ENCODE measurements at regions not wholly inside any gene's neighbourhood (a gene's known extent, or its start where the extent isn't known, plus 50 kb on each side); places are given as distances from the start of the nearest gene placed in this dataset.

GRCh38 chr13:48798180-48798579 lies 144.5 kb downstream of the CYSLTR2 start:
- no peak for TF ChIP-seq ZNF253 (CRISPR knock-in tag; IDR thresholded peaks at IDR 0.05; ENCODE audit: borderline replicate concordance)
- TF ChIP-seq NR3C1 (CRISPR knock-in tag; IDR thresholded peaks at IDR 0.05): no peak
- no peak for TF ChIP-seq MAZ (IDR thresholded peaks at IDR 0.05; ENCODE audit: borderline replicate concordance, low read depth, low read length)
- TF ChIP-seq MAZ (CRISPR knock-in tag; IDR thresholded peaks at IDR 0.05; ENCODE audit: low read depth): no peak
- TF ChIP-seq KDM1A (CRISPR knock-in tag; IDR thresholded peaks at IDR 0.05): no peak
- no peak for TF ChIP-seq ZNF12 (CRISPR knock-in tag; IDR thresholded peaks at IDR 0.05)

Measured in HepG2 (cell line).